ENCODE measurements at regions not wholly inside any gene's neighbourhood (a gene's known extent, or its start where the extent isn't known, plus 50 kb on each side); places are given as distances from the start of the nearest gene placed in this dataset.

- no peak for DNase-seq (ENCODE audit: low spot score)
- TF ChIP-seq, protein P1, sequence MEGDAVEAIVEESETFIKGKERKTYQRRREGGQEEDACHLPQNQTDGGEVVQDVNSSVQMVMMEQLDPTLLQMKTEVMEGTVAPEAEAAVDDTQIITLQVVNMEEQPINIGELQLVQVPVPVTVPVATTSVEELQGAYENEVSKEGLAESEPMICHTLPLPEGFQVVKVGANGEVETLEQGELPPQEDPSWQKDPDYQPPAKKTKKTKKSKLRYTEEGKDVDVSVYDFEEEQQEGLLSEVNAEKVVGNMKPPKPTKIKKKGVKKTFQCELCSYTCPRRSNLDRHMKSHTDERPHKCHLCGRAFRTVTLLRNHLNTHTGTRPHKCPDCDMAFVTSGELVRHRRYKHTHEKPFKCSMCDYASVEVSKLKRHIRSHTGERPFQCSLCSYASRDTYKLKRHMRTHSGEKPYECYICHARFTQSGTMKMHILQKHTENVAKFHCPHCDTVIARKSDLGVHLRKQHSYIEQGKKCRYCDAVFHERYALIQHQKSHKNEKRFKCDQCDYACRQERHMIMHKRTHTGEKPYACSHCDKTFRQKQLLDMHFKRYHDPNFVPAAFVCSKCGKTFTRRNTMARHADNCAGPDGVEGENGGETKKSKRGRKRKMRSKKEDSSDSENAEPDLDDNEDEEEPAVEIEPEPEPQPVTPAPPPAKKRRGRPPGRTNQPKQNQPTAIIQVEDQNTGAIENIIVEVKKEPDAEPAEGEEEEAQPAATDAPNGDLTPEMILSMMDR (IDR thresholded peaks at IDR 0.05; ENCODE audit: borderline replicate concordance, control extremely low read depth, extremely low read depth, insufficient read depth, missing control alignments): no peak
- in situ Hi-C loops (cut with MboI; ENCODE audit: low sequenced_read_pairs, unreplicated experiment): loop anchor here (25.0 kb wide), 1 partner anchor 539 kb away; no protein-coding TSS in a partner anchor
These were observed 169.9 kb downstream of the CPE start for GRCh38 chr4:165548702-165549101.

DNA sequence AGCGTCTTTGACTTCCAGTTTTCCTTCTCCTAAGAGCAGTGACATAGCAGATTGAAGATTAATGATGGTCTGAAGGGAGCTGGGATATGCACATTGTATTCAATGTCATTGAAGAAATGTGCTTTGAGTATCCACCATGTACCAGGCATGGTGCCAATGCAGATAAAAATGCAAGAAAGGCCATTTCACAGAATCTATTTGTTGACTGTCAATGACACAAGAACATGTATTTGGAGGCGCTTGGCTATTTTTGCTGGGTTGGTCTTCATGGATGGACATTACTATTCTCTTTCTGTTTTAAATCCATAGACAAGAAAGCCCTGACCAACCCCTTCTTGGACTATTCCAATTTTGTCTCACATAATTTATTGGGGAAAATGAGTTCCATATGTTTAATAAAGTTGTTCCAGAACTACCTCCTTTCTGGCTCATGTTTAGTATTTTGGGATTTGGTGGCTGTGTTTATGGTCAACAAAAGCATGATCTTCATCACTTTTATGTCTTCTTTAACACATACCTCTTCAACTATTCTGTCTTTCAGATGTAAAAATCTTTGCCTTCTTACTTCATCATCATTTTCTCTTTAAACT lies 174.5 kb downstream of the CPE start:
- DNase-seq (ENCODE audit: low spot score): no peak
- TF ChIP-seq, protein P1 (IDR thresholded peaks at IDR 0.05; ENCODE audit: borderline replicate concordance, control extremely low read depth, extremely low read depth, insufficient read depth, missing control alignments): no peak
- in situ Hi-C loops (cut with MboI; ENCODE audit: low sequenced_read_pairs, unreplicated experiment): no loop called here

DNA sequence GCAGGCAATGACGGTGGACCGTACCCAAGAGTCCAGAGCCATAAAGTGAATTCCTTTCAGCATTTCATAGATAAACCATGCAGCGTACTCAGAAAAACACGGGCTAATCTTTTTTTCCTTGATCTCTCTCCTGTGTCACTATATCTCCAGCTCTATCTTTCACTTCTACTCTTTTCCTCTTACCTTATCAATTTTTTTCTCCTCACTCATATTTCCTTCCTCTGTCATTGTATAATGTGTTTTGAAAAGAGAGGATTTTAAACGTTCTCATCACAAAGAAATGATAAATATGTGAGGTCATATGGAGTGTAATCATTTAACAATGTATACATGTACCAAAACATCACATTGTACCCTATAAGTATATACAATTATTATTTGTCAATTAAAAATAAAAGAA lies 176.5 kb downstream of the CPE start:
- TF ChIP-seq, protein P1 (IDR thresholded peaks at IDR 0.05; ENCODE audit: borderline replicate concordance, control extremely low read depth, extremely low read depth, insufficient read depth, missing control alignments): no peak
- in situ Hi-C loops (cut with MboI; ENCODE audit: low sequenced_read_pairs, unreplicated experiment): no loop called here
- no peak for DNase-seq (ENCODE audit: low spot score)

GRCh38 chr4:165556383-165556782 lies 177.6 kb downstream of the CPE start:
- no peak for DNase-seq (ENCODE audit: low spot score)
- TF ChIP-seq, protein P1 (IDR thresholded peaks at IDR 0.05; ENCODE audit: borderline replicate concordance, control extremely low read depth, extremely low read depth, insufficient read depth, missing control alignments): no peak
- in situ Hi-C loops (cut with MboI; ENCODE audit: low sequenced_read_pairs, unreplicated experiment): no loop called here

- no peak for DNase-seq (ENCODE audit: low spot score)
- TF ChIP-seq, protein P1 (IDR thresholded peaks at IDR 0.05; ENCODE audit: borderline replicate concordance, control extremely low read depth, extremely low read depth, insufficient read depth, missing control alignments): no peak
- in situ Hi-C loops (cut with MboI; ENCODE audit: low sequenced_read_pairs, unreplicated experiment): no loop called here
These were observed 182.1 kb downstream of the CPE start for GRCh38 chr4:165560941-165561340.

DNA sequence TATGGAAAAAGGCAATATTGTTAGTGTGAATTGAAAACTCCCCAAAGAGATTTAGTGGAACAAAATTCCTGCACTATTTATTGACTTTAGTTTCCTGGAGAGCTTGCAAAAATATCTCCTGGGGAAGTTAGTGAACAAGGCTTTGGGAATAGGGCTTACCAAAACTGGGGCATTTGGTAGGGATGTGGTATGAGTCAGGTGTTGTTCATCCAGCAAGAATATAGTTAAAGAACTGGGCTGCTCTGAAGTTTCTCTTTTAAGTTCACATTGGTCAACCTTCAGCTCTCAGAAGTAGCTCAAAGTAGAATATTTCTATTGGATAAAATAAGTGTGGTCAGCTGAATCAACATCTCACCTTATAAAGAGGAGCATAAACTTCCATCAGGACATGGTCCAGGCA lies 185.0 kb downstream of the CPE start:
- in situ Hi-C loops (cut with MboI; ENCODE audit: low sequenced_read_pairs, unreplicated experiment): no loop called here
- TF ChIP-seq, protein P1 (IDR thresholded peaks at IDR 0.05; ENCODE audit: borderline replicate concordance, control extremely low read depth, extremely low read depth, insufficient read depth, missing control alignments): no peak
- DNase-seq (ENCODE audit: low spot score): no peak

Measured in GM13976 (cell line).